ENCODE measurements at regions not wholly inside any gene's neighbourhood (a gene's known extent, or its start where the extent isn't known, plus 50 kb on each side); places are given as distances from the start of the nearest gene placed in this dataset.

DNA sequence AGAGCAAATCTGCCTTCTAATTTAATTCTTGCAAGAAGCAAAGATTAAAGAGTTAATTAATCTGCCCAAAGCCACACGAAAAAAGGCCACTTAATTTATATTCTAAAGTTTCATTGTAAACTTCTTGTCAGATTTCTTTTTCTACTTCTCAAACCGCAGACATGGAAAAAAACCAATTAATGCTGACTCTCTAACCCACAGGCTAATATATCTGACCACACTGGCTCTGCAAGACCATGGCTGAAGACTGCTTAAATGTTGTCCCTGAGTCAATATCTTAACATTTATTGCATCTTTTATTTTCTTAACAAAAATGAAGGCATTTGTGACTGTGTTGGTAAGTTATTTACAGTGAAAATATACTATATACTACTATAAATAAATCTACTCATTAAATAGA, 234.0 kb upstream of the SP8 start:
- H3K4me3 ChIP-seq (ENCODE audit: low read depth, low read length) = no peak overlapping the region
- no peak for DNase-seq (ENCODE audit: low read depth)

GRCh38 chr7:21023841-21024484, 237.3 kb upstream of the SP8 start:
- no peak overlapping the region for H3K4me3 ChIP-seq (ENCODE audit: low read depth, low read length)
- no peak for DNase-seq (ENCODE audit: low read depth)

DNA sequence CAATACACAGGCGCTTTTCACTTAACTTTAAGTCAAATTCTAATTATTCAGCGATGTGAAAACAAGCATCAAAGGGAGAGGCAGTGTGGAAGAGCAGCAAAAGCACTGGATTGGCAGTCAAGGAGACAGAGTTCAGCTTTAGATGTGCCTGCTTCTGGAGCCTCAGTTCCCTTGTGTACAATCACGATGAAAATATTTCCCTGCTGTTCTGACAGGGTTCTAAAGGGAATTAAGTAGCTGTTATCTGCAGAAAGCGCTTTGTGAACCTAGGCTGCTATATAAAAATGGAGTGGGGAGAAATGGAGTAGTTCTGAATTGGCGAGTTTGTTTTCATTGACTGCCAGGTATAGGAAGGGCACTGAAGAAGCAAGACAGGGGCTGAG, 237.8 kb upstream of the SP8 start:
- H3K4me3 ChIP-seq (ENCODE audit: low read depth, low read length) = no peak overlapping the region
- DNase-seq (ENCODE audit: low read depth) = no peak

DNA sequence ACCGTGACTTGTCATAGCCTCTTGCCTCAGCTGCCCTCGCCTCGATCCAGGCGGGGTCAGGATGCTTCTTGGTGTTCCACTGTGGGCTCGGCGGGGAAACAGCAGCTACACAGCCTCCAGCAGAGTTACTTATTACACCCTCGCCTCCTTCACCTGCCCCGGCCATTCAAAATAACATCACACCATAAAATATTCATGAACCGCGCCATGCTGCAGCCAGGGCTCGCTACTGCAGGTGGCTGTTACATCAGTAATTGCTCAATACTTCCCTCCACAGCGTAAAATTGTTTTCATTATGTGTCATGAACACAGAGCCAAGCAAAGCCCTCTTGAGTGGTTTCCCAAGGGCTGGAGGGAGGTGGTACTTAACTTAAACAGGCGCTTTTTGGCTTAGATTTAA, 241.5 kb upstream of the SP8 start:
- DNase-seq (ENCODE audit: low read depth) = no peak
- no peak overlapping the region for H3K4me3 ChIP-seq (ENCODE audit: low read depth, low read length)

DNA sequence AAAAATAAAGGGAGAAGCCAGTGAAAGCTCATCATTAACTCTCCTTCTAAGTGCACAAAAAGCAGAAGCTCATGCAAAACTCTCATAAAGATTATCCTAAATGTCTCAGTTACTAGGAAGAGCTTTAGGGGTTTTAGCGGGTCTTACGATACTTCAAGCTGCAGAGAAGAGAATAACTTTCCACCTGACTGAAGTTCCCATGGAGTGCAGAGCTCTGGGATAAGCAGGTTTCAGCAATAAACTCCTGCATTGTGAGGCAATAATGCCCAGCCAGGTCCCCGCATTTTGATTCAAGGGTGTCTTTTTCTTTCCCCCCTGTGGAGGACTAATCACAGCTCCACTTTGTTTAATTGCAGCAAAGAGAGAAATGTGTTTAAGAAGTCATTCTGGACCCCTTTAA, 241.9 kb upstream of the SP8 start:
- no peak for DNase-seq (ENCODE audit: low read depth)
- H3K4me3 ChIP-seq (ENCODE audit: low read depth, low read length) = no peak overlapping the region

- H3K4me3 ChIP-seq (ENCODE audit: low read depth, low read length) = no peak overlapping the region
- no peak for DNase-seq (ENCODE audit: low read depth)
These were observed 242.3 kb upstream of the SP8 start for GRCh38 chr7:21029006-21029405.

DNA sequence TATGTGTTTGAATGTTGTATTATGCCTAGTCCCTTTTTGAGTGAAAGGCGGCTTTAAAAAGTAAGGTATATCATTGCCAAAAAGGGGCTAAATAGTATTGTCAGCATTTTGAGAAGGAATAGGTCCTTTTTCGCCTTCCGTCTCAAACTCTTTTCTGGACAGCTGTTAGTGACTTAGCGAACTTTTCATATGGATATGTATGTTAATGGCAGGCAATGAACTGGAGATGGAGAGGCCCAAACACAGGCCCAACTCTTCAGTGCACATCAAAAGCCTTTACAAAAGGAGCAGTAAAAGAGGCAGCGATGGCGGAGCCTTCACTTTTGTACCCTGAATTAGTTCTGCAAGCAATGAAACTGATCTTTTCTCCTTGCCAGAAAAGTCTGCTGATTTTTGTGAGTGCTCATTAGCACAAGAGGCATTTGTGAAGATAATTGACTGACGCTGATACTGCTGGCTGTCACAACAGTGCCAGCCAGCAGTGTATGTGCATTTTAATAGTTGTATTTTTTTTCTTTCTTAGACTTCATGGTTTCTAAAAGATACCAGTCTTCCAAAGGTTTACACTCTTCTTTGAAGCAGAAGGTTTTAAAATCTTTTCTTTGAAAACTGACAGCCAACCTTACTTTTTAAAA, 243.7 kb upstream of the SP8 start:
- no peak for DNase-seq (ENCODE audit: low read depth)

DNA sequence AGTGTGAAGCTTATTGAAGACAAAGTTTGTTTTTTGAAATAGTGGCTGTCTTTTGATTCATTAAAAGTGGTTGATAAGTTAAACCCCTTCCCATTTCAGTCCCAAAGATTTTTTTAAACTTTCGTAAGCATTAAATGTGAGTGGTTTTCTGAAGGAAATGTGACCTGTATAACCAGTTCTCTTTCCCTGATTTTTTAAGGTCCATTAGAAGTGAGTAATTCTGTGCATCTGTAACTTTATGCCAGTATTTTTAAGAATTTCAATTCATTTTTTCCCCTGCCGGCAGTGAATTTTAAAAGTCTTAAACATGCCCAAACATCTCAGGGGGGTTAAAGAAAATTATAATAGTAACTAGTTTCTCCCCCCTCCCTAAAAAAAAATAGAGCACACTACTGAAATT, 254.6 kb upstream of the SP8 start:
- DNase-seq (ENCODE audit: low read depth) = no peak
- H3K4me3 ChIP-seq (ENCODE audit: low read depth, low read length) = no peak overlapping the region

More for the DNA sequence above, 243.7 kb upstream of the SP8 start:
- H3K4me3 ChIP-seq (ENCODE audit: low read depth, low read length) = no peak overlapping the region

GRCh38 chr7:21041666-21042065, 255.0 kb upstream of the SP8 start:
- H3K4me3 ChIP-seq (ENCODE audit: low read depth, low read length) = no peak overlapping the region
- DNase-seq (ENCODE audit: low read depth) = no peak

DNA sequence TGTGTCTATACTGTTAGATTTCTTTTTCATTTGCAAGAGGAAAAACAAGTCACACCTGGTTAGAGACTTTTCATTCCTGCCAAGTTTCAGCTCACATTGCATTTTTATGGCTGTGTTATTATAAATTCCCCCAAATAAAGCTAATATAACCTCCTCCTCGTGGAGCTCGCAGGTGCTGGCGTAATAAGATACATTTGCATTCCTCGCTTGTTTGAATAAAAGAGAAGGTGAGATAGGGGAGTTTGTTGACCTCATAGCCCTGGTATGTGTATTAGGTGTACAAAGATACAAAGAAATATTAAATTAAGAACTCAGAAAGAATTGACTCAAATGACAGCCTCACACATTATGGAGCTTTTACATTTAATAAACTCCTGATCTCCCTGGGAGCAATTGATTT, 257.7 kb upstream of the SP8 start:
- no peak for DNase-seq (ENCODE audit: low read depth)

DNA sequence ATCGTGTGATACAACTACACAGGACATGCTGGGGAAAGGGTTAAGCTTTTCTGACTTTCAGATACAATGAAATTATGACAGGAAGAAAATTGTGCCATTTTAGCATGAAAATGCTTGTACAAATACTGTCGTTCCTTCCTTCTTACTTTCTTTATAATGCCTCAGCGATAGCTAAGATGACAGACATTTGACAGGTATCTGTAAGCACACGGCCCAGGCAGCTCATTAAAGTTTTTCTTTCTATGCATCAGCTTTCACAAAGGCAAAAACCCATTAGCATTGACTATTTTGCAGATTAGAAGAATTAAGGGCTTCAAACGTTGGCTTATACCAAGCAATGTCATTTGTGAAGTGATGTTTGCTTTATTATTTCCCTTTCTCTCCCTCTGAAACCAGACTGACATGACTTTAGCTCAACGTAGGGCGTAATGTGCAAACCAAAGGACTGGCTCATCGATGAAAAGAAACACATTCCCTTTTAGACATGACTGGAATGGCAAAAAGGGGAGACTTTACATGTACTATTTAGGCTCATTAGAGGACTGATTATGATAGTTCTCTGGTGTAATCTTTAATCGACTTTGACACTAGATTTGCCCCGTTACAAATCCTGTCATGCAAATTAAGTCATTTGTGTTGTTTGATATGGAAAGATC, 258.4 kb upstream of the SP8 start:
- DNase-seq (ENCODE audit: low read depth) = no peak
- no peak overlapping the region for H3K4me3 ChIP-seq (ENCODE audit: low read depth, low read length)

More for the DNA sequence above, 257.7 kb upstream of the SP8 start:
- no peak overlapping the region for H3K4me3 ChIP-seq (ENCODE audit: low read depth, low read length)

- H3K4me3 ChIP-seq (ENCODE audit: low read depth, low read length) = no peak overlapping the region
- no peak for DNase-seq (ENCODE audit: low read depth)
These were observed 265.2 kb upstream of the SP8 start for GRCh38 chr7:21051865-21052264.

GRCh38 chr7:21054427-21055112, 267.9 kb upstream of the SP8 start:
- H3K4me3 ChIP-seq (ENCODE audit: low read depth, low read length) = no peak overlapping the region
- no peak for DNase-seq (ENCODE audit: low read depth)

- H3K4me3 ChIP-seq (ENCODE audit: low read depth, low read length) = no peak overlapping the region
- no peak for DNase-seq (ENCODE audit: low read depth)
These were observed 272.4 kb upstream of the SP8 start for GRCh38 chr7:21059069-21059468.

GRCh38 chr7:21063106-21063505, 276.4 kb upstream of the SP8 start:
- H3K4me3 ChIP-seq (ENCODE audit: low read depth, low read length) = no peak overlapping the region
- no peak for DNase-seq (ENCODE audit: low read depth)

DNA sequence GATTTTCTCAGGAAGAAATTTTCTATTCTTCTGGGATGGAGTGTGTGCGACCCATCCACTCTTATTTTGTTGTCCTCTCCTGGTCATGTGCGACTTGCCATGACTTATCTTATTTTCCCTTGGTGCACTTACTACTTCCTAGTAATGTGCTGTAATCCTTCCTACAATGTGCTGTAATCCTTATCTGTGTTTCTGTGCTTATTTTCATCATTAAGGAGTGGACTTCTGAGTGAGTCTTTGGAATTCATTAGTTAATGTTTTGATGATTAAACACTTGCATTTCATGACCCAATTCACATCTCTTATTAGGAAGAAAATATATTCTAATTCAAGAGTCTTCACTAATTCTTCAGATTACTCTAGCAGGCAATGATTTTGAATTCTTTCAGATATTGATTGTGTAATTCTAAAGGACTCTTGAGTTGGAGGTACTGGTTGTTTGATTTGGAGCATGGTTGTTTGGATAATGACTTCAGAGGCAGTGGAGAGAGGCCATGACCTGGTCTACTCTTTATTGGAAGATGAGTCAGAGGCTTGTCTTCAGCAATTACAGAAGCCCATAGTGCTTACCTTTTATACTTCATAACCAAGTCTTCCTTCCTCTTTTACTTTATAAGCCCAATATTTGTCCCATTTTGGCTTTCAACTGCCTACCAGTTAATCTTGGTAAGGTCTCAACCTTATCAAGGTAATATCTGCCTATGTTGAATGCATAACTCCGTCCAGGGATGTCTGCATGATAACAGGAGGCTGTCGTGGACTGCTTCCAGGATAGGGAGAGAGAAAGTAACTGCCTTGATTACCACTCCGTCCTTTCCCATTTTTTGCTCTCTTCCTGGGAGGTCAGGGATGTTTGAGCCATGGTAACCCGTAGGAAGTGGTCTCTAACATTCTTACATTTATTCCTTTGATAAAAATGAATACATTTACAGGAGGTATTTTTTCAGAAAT, 278.3 kb upstream of the SP8 start:
- no peak for DNase-seq (ENCODE audit: low read depth)
- no peak overlapping the region for H3K4me3 ChIP-seq (ENCODE audit: low read depth, low read length)

DNA sequence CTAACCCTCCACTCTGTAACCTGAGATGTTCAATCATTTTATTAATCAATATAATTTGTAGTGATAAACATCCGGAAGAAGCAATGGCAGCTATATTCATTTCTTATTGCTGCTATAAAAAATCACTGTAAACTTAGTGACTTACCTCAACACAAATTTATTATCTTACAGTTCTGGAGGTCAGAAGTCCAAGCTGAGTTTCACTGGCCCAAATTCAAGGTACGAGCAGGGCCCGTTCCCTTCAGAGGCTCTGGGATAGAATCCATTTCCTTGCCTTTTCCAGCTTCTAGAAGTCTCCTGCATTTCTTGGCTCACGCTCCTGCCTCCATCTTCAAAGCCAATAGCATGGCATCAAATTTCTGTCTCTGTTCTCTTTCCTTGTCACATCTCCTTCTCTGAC, 279.5 kb upstream of the SP8 start:
- no peak for DNase-seq (ENCODE audit: low read depth)
- H3K4me3 ChIP-seq (ENCODE audit: low read depth, low read length) = no peak overlapping the region

- H3K4me3 ChIP-seq (ENCODE audit: low read depth, low read length) = no peak overlapping the region
- DNase-seq (ENCODE audit: low read depth) = no peak
These were observed 280.5 kb upstream of the SP8 start for GRCh38 chr7:21067216-21067615.

- no peak overlapping the region for H3K4me3 ChIP-seq (ENCODE audit: low read depth, low read length)
- DNase-seq (ENCODE audit: low read depth) = no peak
These were observed 283.9 kb upstream of the SP8 start for GRCh38 chr7:21070571-21071090.
